DND-41 (cell line): ENCODE measurements at regions not wholly inside any gene's neighbourhood (a gene's known extent, or its start where the extent isn't known, plus 50 kb on each side); places are given as distances from the start of the nearest gene placed in this dataset.
"Not testable (repeated sequence)": the region's sequence is repeated elsewhere in the genome, so short reads cannot be mapped to it uniquely, and the experiment has no call there.

Source experiments
- ATAC-seq: fragments of 200-7000 bp; cut with Tn5 transposase; 3 replicates; pipeline ENCODE4 v1.9.1; 2021; ENCODE audit warnings: low read depth; ENCODE audit not compliant: insufficient read depth
- DNase-seq: peaks from one replicate; pipeline ENCODE4 v3.0.0-alpha.2; 2020
- H2AFZ ChIP-seq: 2 replicates; pipeline ENCODE4 v1.6.0; 2012; ENCODE audit warnings: low read depth, low read length
- H3K27ac ChIP-seq: 2 replicates; pipeline ENCODE4 v1.5.1; 2012; ENCODE audit warnings: low read length, inconsistent platforms
- H3K27me3 ChIP-seq: fragments of 200-600 bp; sonication (generic); 2 replicates; pipeline ENCODE4 v1.6.0; 2012; ENCODE audit warnings: low read length, mild to moderate bottlenecking, inconsistent platforms; ENCODE audit not compliant: insufficient read depth, poor library complexity
- H3K36me3 ChIP-seq: 2 replicates; pipeline ENCODE4 v1.5.1; 2012; ENCODE audit warnings: low read length, inconsistent platforms; ENCODE audit not compliant: insufficient read depth
- H3K4me1 ChIP-seq: 2 replicates; pipeline ENCODE4 v1.5.1; 2012; ENCODE audit warnings: mild to moderate bottlenecking, low read length; ENCODE audit not compliant: insufficient read depth
- H3K4me2 ChIP-seq: 2 replicates; pipeline ENCODE4 v1.6.0; 2012; ENCODE audit warnings: mild to moderate bottlenecking, moderate library complexity, low read length, inconsistent platforms; ENCODE audit not compliant: insufficient read depth
- H3K4me3 ChIP-seq, 2 experiments: fragments of 200-600 bp in 1 of 2; shearing (Covaris generic) in 1 of 2; 2 replicates each; pipeline ENCODE4 v1.5.1; 2012 to 2016; ENCODE audit warnings: inconsistent platforms in 2 of 2, low read length in 2 of 2, mild to moderate bottlenecking in 2 of 2, low read depth in 1 of 2, moderate library complexity in 1 of 2
- H3K79me2 ChIP-seq: 2 replicates; pipeline ENCODE4 v1.6.0; 2012; ENCODE audit warnings: low read length, inconsistent platforms; ENCODE audit not compliant: insufficient read depth
- H3K9ac ChIP-seq: 2 replicates; pipeline ENCODE4 v1.6.0; 2012; ENCODE audit warnings: low read depth, mild to moderate bottlenecking, inconsistent platforms, low read length, moderate library complexity
- H3K9me3 ChIP-seq: 2 replicates; pipeline ENCODE4 v1.5.1; 2012; ENCODE audit warnings: low read length, moderate library complexity, mild to moderate bottlenecking, inconsistent platforms; ENCODE audit not compliant: insufficient read depth, severe bottlenecking
- H4K20me1 ChIP-seq: 2 replicates; pipeline ENCODE4 v1.6.0; 2012; ENCODE audit warnings: low read length; ENCODE audit not compliant: insufficient read depth

GRCh38 chr2:110315054-110315820, 102.9 kb upstream of the MTLN start:
- H3K9me3 ChIP-seq, H3K4me2 ChIP-seq, H2AFZ ChIP-seq, H3K4me1 ChIP-seq, DNase-seq, H3K36me3 ChIP-seq, H3K4me3 ChIP-seq, ATAC-seq, H4K20me1 ChIP-seq, H3K79me2 ChIP-seq, H3K27ac ChIP-seq, H3K9ac ChIP-seq, H3K27me3 ChIP-seq: not testable (repeated sequence)

- H3K9ac ChIP-seq, H3K79me2 ChIP-seq, H3K9me3 ChIP-seq, H3K4me3 ChIP-seq, H3K4me1 ChIP-seq, H3K27me3 ChIP-seq, H3K27ac ChIP-seq, H3K4me2 ChIP-seq, H4K20me1 ChIP-seq, H2AFZ ChIP-seq, ATAC-seq, H3K36me3 ChIP-seq, DNase-seq: not testable (repeated sequence)
Measured at GRCh38 chr2:110314472-110314871, 102.1 kb upstream of the MTLN start.

- not testable (repeated sequence) for H3K4me2 ChIP-seq, ATAC-seq, H3K36me3 ChIP-seq, DNase-seq, H3K9me3 ChIP-seq, H3K27me3 ChIP-seq, H3K9ac ChIP-seq, H3K79me2 ChIP-seq, H3K4me3 ChIP-seq, H3K27ac ChIP-seq, H3K4me1 ChIP-seq, H2AFZ ChIP-seq, H4K20me1 ChIP-seq
Measured at GRCh38 chr2:110313032-110313431, 100.7 kb upstream of the MTLN start.

- not testable (repeated sequence) for H4K20me1 ChIP-seq, H3K9ac ChIP-seq, H3K36me3 ChIP-seq, H3K4me3 ChIP-seq, H3K27me3 ChIP-seq, H3K4me2 ChIP-seq, H3K27ac ChIP-seq, DNase-seq, H3K4me1 ChIP-seq, ATAC-seq, H3K9me3 ChIP-seq, H2AFZ ChIP-seq, H3K79me2 ChIP-seq
Measured at GRCh38 chr2:110311713-110312444, 99.5 kb upstream of the MTLN start.

GRCh38 chr2:110310988-110311475, 98.7 kb upstream of the MTLN start:
- H3K9ac ChIP-seq, DNase-seq, H3K9me3 ChIP-seq, H2AFZ ChIP-seq, H3K4me3 ChIP-seq, H3K36me3 ChIP-seq, H3K4me1 ChIP-seq, H3K27me3 ChIP-seq, H3K4me2 ChIP-seq, ATAC-seq, H3K27ac ChIP-seq, H3K79me2 ChIP-seq, H4K20me1 ChIP-seq: not testable (repeated sequence)

- H3K4me2 ChIP-seq, H3K36me3 ChIP-seq, H3K4me3 ChIP-seq, H3K79me2 ChIP-seq, H4K20me1 ChIP-seq, H3K4me1 ChIP-seq, H3K9me3 ChIP-seq, H3K27ac ChIP-seq, H2AFZ ChIP-seq, H3K9ac ChIP-seq, DNase-seq, H3K27me3 ChIP-seq, ATAC-seq: not testable (repeated sequence)
Measured at GRCh38 chr2:110308728-110309127, 96.4 kb upstream of the MTLN start.

GRCh38 chr2:110292807-110293206, 80.5 kb upstream of the MTLN start:
- H2AFZ ChIP-seq, H3K79me2 ChIP-seq, H3K9ac ChIP-seq, H3K27ac ChIP-seq, H3K4me1 ChIP-seq, H3K4me2 ChIP-seq, H3K4me3 ChIP-seq, H3K36me3 ChIP-seq, DNase-seq, H3K27me3 ChIP-seq, H4K20me1 ChIP-seq, H3K9me3 ChIP-seq, ATAC-seq: not testable (repeated sequence)

- DNase-seq, H3K9me3 ChIP-seq, H3K9ac ChIP-seq, H3K79me2 ChIP-seq, H3K4me1 ChIP-seq, H3K4me3 ChIP-seq, H4K20me1 ChIP-seq, H3K27me3 ChIP-seq, ATAC-seq, H3K36me3 ChIP-seq, H3K27ac ChIP-seq, H3K4me2 ChIP-seq, H2AFZ ChIP-seq: not testable (repeated sequence)
Measured at GRCh38 chr2:110291909-110292579, 79.7 kb upstream of the MTLN start.
